Epithelial cell of proximal tubule (primary cell): ENCODE measurements at regions not wholly inside any gene's neighbourhood (a gene's known extent, or its start where the extent isn't known, plus 50 kb on each side); places are given as distances from the start of the nearest gene placed in this dataset.
"Not testable (repeated sequence)": the region's sequence is repeated elsewhere in the genome, so short reads cannot be mapped to it uniquely, and the experiment has no call there.

ENCODE experiments used
- DNase-seq: peaks from one replicate; pipeline ENCODE4 v3.0.0-alpha.2; 2011; ENCODE audit warnings: low read depth
- H3K4me3 ChIP-seq: 2 replicates; pipeline ENCODE4 v1.5.1; 2011; ENCODE audit warnings: low read depth, mild to moderate bottlenecking, low read length
- TF ChIP-seq, protein P1 (sequence below): conservative IDR thresholded peaks from 2 replicates; pipeline ENCODE4 v1.5.1; 2012; ENCODE audit warnings: low read depth, mild to moderate bottlenecking, low read length

DNA sequence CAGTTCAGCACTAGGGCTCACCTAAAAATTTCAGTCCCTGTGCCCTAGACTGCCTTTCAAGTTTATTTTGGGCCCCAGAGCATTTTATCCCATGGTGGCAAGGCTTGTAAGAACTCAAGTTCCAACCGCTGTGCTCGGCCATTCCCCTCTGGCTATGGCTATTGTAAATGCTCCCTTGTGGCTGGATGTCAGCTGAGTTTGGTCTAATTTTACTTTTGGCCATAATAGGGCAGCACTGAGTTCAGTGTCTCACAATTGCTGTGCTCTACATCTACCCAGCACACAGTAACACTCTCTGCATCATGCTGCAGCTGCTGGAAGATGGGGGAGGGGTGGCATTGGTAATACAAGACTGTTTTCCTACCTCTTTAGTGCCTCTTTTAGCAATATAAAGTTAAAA, 210.8 kb upstream of the IRS4 start:
- TF ChIP-seq, protein P1, sequence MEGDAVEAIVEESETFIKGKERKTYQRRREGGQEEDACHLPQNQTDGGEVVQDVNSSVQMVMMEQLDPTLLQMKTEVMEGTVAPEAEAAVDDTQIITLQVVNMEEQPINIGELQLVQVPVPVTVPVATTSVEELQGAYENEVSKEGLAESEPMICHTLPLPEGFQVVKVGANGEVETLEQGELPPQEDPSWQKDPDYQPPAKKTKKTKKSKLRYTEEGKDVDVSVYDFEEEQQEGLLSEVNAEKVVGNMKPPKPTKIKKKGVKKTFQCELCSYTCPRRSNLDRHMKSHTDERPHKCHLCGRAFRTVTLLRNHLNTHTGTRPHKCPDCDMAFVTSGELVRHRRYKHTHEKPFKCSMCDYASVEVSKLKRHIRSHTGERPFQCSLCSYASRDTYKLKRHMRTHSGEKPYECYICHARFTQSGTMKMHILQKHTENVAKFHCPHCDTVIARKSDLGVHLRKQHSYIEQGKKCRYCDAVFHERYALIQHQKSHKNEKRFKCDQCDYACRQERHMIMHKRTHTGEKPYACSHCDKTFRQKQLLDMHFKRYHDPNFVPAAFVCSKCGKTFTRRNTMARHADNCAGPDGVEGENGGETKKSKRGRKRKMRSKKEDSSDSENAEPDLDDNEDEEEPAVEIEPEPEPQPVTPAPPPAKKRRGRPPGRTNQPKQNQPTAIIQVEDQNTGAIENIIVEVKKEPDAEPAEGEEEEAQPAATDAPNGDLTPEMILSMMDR = no peak
- no peak overlapping the region for H3K4me3 ChIP-seq
- no peak for DNase-seq

DNA sequence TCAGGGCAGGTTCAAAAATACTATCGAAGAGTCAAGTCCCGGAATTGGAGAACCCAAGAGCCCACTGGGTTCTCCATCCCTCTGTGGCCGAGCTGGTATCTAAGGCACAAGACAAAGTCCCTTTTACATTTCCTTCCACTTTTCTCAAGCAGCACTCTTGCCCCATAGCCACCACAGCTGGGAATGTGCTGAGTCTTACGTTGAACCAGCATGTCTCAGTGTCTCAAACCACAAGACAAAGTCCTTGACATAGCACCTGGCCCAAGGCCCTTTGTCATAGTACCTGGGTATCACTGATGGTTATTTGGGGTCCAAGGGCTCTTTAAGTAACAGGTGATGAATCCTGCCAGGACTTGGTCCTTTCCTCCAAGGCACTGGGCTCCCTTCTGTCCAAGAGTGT, 210.2 kb upstream of the IRS4 start:
- TF ChIP-seq, protein P1 = no peak
- no peak for DNase-seq
- no peak overlapping the region for H3K4me3 ChIP-seq

DNA sequence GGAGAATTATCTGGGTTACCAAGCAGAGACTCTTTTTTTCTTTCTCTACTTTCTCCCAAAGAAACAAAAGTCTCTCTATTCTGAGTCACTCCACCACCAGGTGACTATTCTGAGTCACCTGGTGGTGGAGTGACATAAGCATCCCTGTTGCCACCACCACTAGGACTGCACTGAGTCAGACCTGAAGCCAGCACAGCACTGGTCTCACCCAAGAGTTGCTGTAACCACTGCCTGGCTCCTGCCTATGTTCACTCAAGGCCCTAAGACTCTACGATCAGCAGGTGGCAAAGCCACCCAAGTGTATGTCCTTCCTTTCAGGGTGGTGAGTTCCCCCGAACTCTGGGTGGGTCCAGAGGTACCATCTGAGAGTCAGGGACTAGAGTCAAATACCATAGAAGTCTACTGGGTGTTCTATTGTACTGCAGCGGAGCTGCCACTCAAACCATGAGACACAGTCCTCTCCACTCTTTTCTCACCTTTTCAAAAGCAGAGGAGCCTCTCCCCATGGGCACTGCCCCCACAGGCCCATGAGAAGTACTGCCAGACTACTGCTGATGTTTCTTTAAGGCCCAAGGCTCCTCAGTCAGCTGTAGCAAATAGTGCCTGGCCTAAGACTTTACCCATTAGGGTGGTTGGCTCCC, 209.6 kb upstream of the IRS4 start:
- TF ChIP-seq, protein P1 = no peak
- DNase-seq = no peak
- no peak overlapping the region for H3K4me3 ChIP-seq

DNA sequence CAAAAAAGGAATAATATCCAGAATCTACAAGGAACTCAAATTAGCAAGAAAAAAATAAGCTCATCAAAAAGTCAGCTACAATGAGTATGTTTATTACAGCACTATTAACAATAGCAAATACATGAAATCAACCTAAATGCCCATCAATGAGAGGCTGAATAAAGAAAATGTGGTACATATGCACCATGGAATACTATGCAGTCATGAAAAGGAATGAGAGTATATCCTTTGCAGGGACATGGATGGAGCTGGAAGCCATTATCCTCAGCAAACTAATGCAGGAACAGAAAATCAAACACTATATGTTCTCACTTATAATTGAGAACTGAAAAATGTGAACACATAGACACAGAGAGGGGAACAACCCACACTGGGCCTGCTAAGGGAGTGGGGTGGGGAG, 178.4 kb upstream of the IRS4 start:
- TF ChIP-seq, protein P1 = no peak
- DNase-seq = no peak
- H3K4me3 ChIP-seq = no peak overlapping the region

DNA sequence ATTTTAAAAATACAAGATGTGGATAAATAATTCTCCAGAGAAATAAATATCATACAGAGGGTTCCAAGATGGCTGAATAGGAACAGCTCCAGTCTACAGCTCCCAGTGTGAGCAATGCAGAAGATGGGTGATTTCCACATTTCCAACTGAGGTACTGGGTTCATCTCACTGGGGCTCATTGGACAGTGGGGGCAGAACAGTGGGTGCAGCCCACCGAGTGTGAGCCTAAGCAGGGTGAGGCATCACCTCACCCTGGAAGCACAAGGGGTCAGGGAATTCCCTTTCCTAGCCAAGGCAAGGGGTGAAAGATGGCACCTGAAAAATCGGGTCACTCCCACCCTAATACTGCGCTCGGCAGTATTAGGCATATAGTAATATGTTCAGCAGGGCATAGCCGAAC, 167.5 kb upstream of the IRS4 start:
- not testable (repeated sequence) for DNase-seq, H3K4me3 ChIP-seq

DNA sequence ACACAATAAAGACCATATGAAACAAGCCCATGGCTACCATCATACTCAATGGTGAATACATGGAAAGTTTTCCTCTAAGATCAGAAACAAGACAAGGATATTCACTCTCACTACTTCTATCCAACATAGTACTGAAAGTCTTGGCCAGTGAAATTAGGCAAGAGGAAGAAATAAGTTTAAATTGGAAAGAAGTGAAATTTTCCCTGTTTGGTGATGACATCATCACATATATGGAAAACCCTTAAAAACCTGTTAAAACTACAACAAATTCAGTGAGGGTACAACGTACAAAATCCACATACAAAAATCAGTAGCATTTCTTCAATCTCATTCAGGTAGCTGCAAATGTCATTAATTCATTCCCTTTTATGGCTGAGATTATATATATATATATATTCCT, 164.0 kb upstream of the IRS4 start:
- DNase-seq = no peak
- TF ChIP-seq, protein P1 = no peak
- no peak overlapping the region for H3K4me3 ChIP-seq

DNA sequence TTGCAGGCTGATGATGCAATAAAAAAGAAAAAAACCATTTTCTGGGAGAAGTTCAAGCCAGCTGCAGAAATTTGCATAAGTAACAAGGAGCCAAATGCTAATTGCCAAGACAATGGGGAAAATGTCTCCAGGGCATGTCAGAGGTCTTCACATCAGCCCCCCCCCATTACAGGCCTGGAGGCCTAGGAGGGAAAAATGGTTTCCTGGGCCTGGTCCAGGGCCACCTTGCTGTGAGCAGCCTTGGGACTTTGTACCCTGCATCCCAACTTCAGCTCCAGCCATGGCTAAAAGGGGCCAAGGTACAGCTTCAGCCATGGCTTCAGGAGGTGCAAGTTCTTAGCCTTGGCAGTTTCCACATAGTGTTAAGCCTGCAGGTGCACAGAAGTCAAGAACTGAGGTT, 160.0 kb upstream of the IRS4 start:
- not testable (repeated sequence) for DNase-seq, H3K4me3 ChIP-seq

DNA sequence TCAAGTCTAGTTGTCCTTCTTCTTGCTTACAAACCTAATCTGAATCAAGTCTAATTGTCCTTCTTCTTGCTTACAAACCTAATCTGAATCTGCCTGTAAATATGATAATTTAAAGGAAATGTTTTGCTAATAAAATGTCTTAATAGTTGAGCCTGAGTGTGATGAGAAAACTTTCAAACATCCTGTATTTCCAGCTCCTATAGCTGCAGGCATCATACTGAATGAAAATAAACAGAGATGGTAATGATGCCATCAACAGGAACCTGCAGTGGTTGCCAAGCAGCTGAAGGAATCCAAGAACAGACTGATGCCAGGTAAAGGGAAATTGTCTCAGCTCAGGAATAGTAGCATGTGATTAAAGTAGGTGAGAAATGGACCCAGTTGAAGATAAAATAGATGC, 156.1 kb upstream of the IRS4 start:
- TF ChIP-seq, protein P1 = no peak
- no peak overlapping the region for H3K4me3 ChIP-seq
- no peak for DNase-seq
